PC-9 (cell line): ENCODE measurements at regions not wholly inside any gene's neighbourhood (a gene's known extent, or its start where the extent isn't known, plus 50 kb on each side); places are given as distances from the start of the nearest gene placed in this dataset.

Experiments
- BruUV-seq: library from RNA; stranded (reverse); fragments of 400-500 nt; replicated peaks from 2 replicates; lab custom pipeline; 2021; lab: Mats Ljungman, UMichigan
- CTCF ChIA-PET: fragments of 300-600 bp; sonication (Branson Sonifier 250); formaldehyde crosslinking; loops from one replicate; lab custom pipeline; 2022; ENCODE audit warnings: antibody characterized with exemption; lab: Charles Lee
- POLR2A ChIA-PET: fragments of 300-600 bp; sonication (Branson Sonifier 250); formaldehyde crosslinking; loops from one replicate; lab custom pipeline; 2022; ENCODE audit warnings: antibody characterized with exemption; ENCODE audit not compliant: unreplicated experiment; lab: Charles Lee
- DNase-seq, 2 experiments: peaks; one replicate each; pipeline versions ENCODE4 v3.0.0 to v3.0.0-alpha.2; 2015 to 2022; ENCODE audit warnings: mixed read lengths in 1 of 2
- H2AFZ ChIP-seq: fragments of 200-600 bp; sonication (generic); 2 replicates; pipeline ENCODE4 v1.8.1; 2017; ENCODE audit warnings: antibody characterized with exemption
- H3F3A ChIP-seq: fragments of 200-600 bp; sonication (generic); 2 replicates; pipeline ENCODE4 v1.8.1; 2017; ENCODE audit warnings: antibody characterized with exemption, mild to moderate bottlenecking, low read depth; ENCODE audit not compliant: insufficient read depth
- H3K27ac ChIP-seq: fragments of 200-600 bp; sonication (generic); 2 replicates; pipeline ENCODE4 v1.6.1; 2016; ENCODE audit warnings: mixed run types
- H3K27me3 ChIP-seq: fragments of 200-600 bp; sonication (generic); 2 replicates; pipeline ENCODE4 v1.6.1; 2016; ENCODE audit warnings: low read depth, mixed run types; ENCODE audit not compliant: insufficient read depth
- H3K36me3 ChIP-seq: fragments of 200-600 bp; sonication (generic); 2 replicates; pipeline ENCODE4 v1.6.1; 2016; ENCODE audit warnings: low read depth, mixed run types
- H3K4me1 ChIP-seq: fragments of 200-600 bp; sonication (generic); replicated peaks from 2 replicates; pipeline ENCODE4 v1.6.1; 2016; ENCODE audit warnings: mixed run types; ENCODE audit not compliant: insufficient read depth
- H3K4me2 ChIP-seq: fragments of 200-600 bp; sonication (generic); 2 replicates; pipeline ENCODE4 v1.6.1; 2017; ENCODE audit warnings: mixed run types
- H3K4me3 ChIP-seq: fragments of 200-600 bp; sonication (generic); 2 replicates; pipeline ENCODE4 v1.6.1; 2016; ENCODE audit warnings: mixed run types
- H3K79me2 ChIP-seq: fragments of 200-600 bp; sonication (generic); 2 replicates; pipeline ENCODE4 v1.6.1; 2017; ENCODE audit warnings: low read depth, mixed run types
- H3K9me2 ChIP-seq: fragments of 200-600 bp; sonication (generic); 2 replicates; pipeline ENCODE4 v1.8.1; 2017; ENCODE audit warnings: mild to moderate bottlenecking; ENCODE audit not compliant: insufficient read depth
- H3K9me3 ChIP-seq: fragments of 200-600 bp; sonication (generic); 2 replicates; pipeline ENCODE4 v1.8.1; 2016; ENCODE audit warnings: low read depth; ENCODE audit not compliant: insufficient read depth
- H4K20me1 ChIP-seq: fragments of 200-600 bp; sonication (generic); 2 replicates; pipeline ENCODE4 v1.8.1; 2017; ENCODE audit not compliant: insufficient read depth
- EZH2 ChIP-seq: fragments of 200-600 bp; sonication (generic); IDR thresholded peaks from 2 replicates; pipeline ENCODE4 v1.8.0; 2017; ENCODE audit warnings: antibody characterized with exemption, low read depth
- intact Hi-C: fragments of 100-400 bp; cut with micrococcal nuclease; formaldehyde crosslinking; loops from one replicate; pipeline ENCODE4 v1.10.0; 2022; ENCODE audit not compliant: unreplicated experiment
- TF ChIP-seq, protein P1 (sequence below): fragments of 200-600 bp; sonication (generic); conservative IDR thresholded peaks from 2 replicates; pipeline ENCODE4 v1.6.1; 2017; ENCODE audit warnings: mixed run types, antibody characterized with exemption, mild to moderate bottlenecking, moderate library complexity

DNA sequence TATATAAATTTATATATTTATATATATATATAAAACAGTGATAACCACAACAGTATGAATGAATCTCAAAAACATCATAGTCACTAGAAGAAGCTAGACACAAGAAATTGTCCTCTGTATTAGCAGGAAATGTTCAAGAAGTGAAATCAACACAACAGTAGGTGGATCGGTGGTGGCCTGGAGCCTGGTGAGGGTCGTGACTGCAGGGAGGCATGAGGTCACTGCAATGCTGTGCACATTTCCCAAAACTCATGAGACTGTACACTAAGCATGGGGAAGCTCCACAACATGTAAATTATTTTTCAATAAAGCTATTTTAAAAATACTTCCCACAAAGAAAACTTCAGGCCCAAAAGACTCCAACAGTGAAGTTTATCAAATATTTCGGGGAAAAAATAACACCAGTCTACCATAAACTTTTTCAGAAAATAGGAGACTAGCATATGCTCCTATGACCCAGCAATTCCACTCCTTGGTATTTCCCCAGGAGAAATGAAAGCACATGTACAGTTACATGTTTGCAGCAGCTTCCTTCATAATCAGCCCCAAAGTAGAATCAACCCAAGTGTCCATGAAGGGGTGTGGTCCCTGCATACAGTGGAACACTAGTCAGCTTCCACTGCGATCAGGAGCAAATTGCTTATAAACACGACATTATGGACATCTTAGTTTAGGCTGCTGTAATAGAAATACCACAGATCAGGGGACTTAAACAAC, 144.2 kb downstream of the TBXT start:
- H3K27me3 ChIP-seq = peaks cover 5% of the 10 kb centered on the region; the same call in 1 of the 2 replicates
- H3K36me3 ChIP-seq = no peaks in the 10 kb centered on the region
- H4K20me1 ChIP-seq = no peaks in the 10 kb centered on the region
- no peak overlapping the region for H3K4me2 ChIP-seq
- H3K9me2 ChIP-seq = no peaks in the 10 kb centered on the region
- no peak for DNase-seq
- no TSS peak for BruUV-seq
- intact Hi-C loops = no loop called here
- no peaks in the 10 kb centered on the region for H3K4me1 ChIP-seq
- no peaks in the 10 kb centered on the region for H3K9me3 ChIP-seq
- H3K79me2 ChIP-seq = no peaks in the 10 kb centered on the region
- POLR2A ChIA-PET = no interaction called here
- no peak overlapping the region for H3K27ac ChIP-seq
- TF ChIP-seq, protein P1, sequence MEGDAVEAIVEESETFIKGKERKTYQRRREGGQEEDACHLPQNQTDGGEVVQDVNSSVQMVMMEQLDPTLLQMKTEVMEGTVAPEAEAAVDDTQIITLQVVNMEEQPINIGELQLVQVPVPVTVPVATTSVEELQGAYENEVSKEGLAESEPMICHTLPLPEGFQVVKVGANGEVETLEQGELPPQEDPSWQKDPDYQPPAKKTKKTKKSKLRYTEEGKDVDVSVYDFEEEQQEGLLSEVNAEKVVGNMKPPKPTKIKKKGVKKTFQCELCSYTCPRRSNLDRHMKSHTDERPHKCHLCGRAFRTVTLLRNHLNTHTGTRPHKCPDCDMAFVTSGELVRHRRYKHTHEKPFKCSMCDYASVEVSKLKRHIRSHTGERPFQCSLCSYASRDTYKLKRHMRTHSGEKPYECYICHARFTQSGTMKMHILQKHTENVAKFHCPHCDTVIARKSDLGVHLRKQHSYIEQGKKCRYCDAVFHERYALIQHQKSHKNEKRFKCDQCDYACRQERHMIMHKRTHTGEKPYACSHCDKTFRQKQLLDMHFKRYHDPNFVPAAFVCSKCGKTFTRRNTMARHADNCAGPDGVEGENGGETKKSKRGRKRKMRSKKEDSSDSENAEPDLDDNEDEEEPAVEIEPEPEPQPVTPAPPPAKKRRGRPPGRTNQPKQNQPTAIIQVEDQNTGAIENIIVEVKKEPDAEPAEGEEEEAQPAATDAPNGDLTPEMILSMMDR = no peak
- TF ChIP-seq EZH2 = no peak
- CTCF ChIA-PET = no interaction called here
- no peaks in the 10 kb centered on the region for H3F3A ChIP-seq
- H3K4me3 ChIP-seq = no peak overlapping the region
- no peak overlapping the region for H2AFZ ChIP-seq

DNA sequence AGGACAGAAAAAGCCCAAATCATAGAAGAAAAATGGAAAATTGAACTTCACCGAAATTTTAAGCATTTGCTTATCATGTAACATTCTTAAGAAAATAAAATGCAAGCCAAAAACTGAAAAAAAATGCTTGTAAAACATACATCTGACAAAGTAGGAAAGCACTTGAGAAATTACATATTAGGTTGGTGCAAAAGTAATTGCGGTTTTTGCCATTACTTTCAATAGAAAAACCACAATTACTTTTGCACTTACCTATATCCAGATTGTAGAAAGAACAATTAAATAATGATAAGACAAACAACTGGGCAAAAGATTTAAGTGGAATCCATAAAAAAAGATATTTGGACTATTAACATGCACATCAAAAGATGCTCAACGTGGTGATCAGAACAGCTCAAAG, 146.2 kb downstream of the TBXT start:
- intact Hi-C loops = no loop called here
- CTCF ChIA-PET = no interaction called here
- POLR2A ChIA-PET = no interaction called here
- Histone ChIP-seq H3K27ac (no peak overlapping the region), H3F3A (no peaks in the 10 kb centered on the region), H2AFZ (no peak overlapping the region), H3K9me2 (no peaks in the 10 kb centered on the region), H3K9me3 (no peaks in the 10 kb centered on the region), H3K36me3 (no peaks in the 10 kb centered on the region), H3K4me2 (no peak overlapping the region), H3K4me1 (no peaks in the 10 kb centered on the region), H3K79me2 (no peaks in the 10 kb centered on the region), H4K20me1 (no peaks in the 10 kb centered on the region), H3K4me3 (no peak overlapping the region), H3K27me3 (peaks cover 5% of the 10 kb centered on the region; the same call in 1 of the 2 replicates)
- BruUV-seq = no TSS peak
- DNase-seq = no peak
- TF ChIP-seq EZH2 = no peak
- TF ChIP-seq, protein P1 = no peak

DNA sequence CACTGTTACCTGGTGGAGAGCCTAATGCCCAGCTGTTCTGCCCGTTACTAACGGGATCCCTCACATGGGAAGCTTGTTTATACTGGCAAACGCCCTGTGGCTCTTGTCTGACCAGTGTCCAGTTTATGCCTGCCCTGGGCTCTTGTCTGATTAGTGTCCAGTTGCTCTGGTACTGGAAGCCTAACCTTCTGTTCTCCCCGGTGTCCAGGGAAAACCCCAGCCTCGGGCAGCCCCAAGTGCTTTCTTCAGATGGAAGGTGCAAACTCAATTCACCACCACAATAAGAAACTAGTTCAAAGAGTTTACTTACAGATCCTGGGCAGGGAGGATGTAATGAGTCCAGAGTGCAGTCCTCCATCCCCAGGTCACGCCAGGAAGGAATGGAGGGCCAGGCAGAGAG, 148.4 kb downstream of the TBXT start:
- H3K9me3 ChIP-seq = no peaks in the 10 kb centered on the region
- BruUV-seq = no TSS peak
- no peak for DNase-seq
- H3K9me2 ChIP-seq = no peaks in the 10 kb centered on the region
- H3K27ac ChIP-seq = no peak overlapping the region
- H3K4me3 ChIP-seq = no peak overlapping the region
- ChIA-PET POLR2A (no interaction called here), CTCF (no interaction called here)
- no peak overlapping the region for H2AFZ ChIP-seq
- intact Hi-C loops = no loop called here
- peaks cover 5% of the 10 kb centered on the region; the same call in 1 of the 2 replicates for H3K27me3 ChIP-seq
- no peaks in the 10 kb centered on the region for H3K4me1 ChIP-seq
- TF ChIP-seq EZH2 = no peak
- TF ChIP-seq, protein P1 = no peak
- H3F3A ChIP-seq = no peaks in the 10 kb centered on the region
- no peaks in the 10 kb centered on the region for H3K36me3 ChIP-seq
- H3K4me2 ChIP-seq = no peak overlapping the region
- no peaks in the 10 kb centered on the region for H4K20me1 ChIP-seq
- no peaks in the 10 kb centered on the region for H3K79me2 ChIP-seq
